ENCODE measurements at regions not wholly inside any gene's neighbourhood (a gene's known extent, or its start where the extent isn't known, plus 50 kb on each side); places are given as distances from the start of the nearest gene placed in this dataset.

DNA sequence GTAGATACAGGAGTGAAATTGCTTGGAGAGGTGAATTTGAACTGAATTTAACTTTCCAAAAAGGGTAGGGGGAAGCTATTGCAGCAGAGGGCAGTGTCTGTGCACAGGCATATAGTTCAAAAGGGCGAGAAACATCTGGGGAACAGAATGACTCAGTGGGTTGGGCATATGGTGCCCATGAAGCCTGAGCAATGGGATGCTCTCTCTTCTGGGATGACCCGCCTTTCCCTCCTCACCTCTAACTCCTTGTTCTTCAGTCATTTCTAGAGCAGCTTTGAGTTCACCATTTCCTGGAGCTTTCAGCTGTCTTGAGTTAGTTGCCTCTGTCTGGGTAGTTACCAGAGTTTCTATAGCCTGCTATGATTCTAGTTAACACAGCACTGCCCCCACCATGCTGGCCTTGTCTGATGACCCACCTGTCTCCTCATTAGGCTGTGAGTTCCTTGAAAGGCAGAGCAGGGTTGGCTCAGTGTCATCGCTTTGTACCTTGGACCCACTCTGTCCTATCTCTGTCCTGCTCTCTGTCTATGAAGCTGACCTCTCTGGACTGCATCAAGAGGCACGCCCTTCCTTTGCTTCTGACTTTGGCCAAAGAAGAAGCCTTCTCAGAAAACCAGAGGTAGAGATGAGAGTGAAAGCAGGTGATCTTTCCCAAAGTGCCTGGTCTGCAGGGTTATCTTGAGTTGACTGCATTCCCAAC, 299.6 kb upstream of the KLF4 start:
- intact Hi-C loops (cut with DNase I): no loop called here

DNA sequence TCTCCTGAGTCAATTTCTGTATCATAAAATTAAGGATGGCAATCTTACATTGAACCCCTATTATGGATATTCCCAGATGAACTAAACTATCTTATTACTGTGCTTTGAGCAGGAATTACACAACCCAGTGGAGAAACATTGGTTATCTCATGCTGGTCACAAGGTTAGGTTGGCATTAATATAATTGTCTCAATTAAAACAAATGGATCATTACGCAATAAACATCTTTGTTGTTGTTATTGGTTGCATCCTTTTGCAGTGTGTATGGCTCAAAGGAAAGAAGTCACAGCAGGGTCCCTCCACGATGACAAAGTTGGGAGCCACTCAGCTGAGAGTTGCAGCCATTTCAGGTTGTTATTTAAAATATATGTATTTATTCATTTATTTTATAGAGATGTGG, 297.0 kb upstream of the KLF4 start:
- Histone ChIP-seq H3K4me3 (no peak overlapping the region), H3K27me3 (ENCODE audit: low read depth) (no peaks in the 10 kb centered on the region), H3K36me3 (no peaks in the 10 kb centered on the region), H3K27ac (no peak overlapping the region), H3K9me3 (no peaks in the 10 kb centered on the region), H3K4me1 (peaks cover 9% of the 10 kb centered on the region)
- no peak for ATAC-seq
- DNase-seq: no peak
- intact Hi-C loops (cut with DNase I): no loop called here
- TF ChIP-seq, protein P1, sequence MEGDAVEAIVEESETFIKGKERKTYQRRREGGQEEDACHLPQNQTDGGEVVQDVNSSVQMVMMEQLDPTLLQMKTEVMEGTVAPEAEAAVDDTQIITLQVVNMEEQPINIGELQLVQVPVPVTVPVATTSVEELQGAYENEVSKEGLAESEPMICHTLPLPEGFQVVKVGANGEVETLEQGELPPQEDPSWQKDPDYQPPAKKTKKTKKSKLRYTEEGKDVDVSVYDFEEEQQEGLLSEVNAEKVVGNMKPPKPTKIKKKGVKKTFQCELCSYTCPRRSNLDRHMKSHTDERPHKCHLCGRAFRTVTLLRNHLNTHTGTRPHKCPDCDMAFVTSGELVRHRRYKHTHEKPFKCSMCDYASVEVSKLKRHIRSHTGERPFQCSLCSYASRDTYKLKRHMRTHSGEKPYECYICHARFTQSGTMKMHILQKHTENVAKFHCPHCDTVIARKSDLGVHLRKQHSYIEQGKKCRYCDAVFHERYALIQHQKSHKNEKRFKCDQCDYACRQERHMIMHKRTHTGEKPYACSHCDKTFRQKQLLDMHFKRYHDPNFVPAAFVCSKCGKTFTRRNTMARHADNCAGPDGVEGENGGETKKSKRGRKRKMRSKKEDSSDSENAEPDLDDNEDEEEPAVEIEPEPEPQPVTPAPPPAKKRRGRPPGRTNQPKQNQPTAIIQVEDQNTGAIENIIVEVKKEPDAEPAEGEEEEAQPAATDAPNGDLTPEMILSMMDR (IDR thresholded peaks at IDR 0.05): no peak

More for the DNA sequence above, 299.6 kb upstream of the KLF4 start:
- no peaks in the 10 kb centered on the region for H3K27me3 ChIP-seq (ENCODE audit: low read depth)
- peaks cover 8% of the 10 kb centered on the region for H3K4me1 ChIP-seq
- ATAC-seq: no peak
- DNase-seq: no peak
- H3K9me3 ChIP-seq: no peaks in the 10 kb centered on the region
- H3K4me3 ChIP-seq: no peak overlapping the region
- no peak overlapping the region for H3K27ac ChIP-seq
- TF ChIP-seq, protein P1 (IDR thresholded peaks at IDR 0.05): no peak
- no peaks in the 10 kb centered on the region for H3K36me3 ChIP-seq

DNA sequence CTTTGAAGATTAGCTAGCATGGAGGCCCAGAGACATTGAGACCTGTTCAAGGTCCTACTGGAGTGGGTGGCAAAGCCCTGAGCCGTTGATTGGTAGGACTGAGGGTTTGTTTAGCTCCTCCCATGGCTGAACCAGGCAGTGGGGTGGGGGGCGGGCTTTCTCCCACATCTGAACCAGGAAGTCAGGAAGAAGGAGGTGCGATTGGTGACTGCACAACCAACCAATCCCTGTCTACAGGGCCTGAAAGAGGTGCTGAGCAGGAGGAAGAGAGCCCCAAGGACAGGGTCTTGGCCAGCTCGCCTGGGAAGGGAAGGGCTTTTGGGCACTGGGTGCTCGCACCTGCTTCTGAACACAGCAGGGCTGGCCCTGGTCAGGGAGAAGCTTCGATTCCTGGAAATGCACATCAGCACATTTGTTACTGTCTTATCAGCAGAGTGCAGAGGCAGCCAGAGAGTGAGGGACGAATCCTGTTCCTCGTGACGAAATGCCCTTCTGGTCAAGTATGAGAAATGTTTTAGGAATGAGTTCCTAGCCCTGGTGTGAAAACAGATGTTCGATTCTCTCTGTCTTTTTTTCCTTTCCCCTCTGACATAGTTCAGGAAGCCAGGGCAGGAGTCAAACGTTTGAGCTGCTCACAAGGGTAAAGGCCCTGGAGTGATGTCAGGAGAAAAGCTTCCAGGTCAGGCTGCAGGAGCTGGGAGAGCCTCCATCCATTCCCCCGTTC, 294.8 kb upstream of the KLF4 start:
- Histone ChIP-seq H3K9me3 (no peaks in the 10 kb centered on the region), H3K4me1 (peaks cover 9% of the 10 kb centered on the region), H3K27me3 (ENCODE audit: low read depth) (no peaks in the 10 kb centered on the region), H3K36me3 (no peaks in the 10 kb centered on the region), H3K27ac (no peak overlapping the region), H3K4me3 (no peak overlapping the region)
- DNase-seq (no peak), ATAC-seq (peak; percentile 41 to 55)
- TF ChIP-seq, protein P1 (IDR thresholded peaks at IDR 0.05): no peak
- intact Hi-C loops (cut with DNase I): no loop called here

DNA sequence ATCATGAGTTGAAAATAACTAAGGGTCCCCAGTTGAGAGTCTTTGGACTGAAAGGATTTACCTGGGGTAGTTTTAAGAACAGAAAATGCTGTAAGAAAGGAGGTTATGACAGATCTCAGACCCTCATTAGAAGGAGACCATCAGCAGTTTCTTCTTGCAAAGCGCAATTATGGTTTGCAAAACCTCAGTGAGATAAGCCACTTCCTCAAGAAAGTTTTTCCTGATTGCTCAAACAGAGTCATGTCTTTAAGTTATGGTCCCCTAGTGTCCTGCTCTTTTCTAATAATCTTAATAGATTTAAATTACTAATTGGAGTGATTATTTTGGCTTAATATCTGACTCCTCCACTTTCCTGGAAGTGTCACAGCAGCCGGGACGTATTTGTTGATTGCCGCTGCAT, 293.2 kb upstream of the KLF4 start:
- intact Hi-C loops (cut with DNase I): no loop called here
- DNase-seq: no peak
- peaks cover 9% of the 10 kb centered on the region for H3K4me1 ChIP-seq
- H3K9me3 ChIP-seq: no peaks in the 10 kb centered on the region
- TF ChIP-seq, protein P1 (IDR thresholded peaks at IDR 0.05): no peak
- no peaks in the 10 kb centered on the region for H3K36me3 ChIP-seq
- no peak overlapping the region for H3K27ac ChIP-seq
- H3K4me3 ChIP-seq: no peak overlapping the region
- H3K27me3 ChIP-seq (ENCODE audit: low read depth): no peaks in the 10 kb centered on the region
- no peak for ATAC-seq

DNA sequence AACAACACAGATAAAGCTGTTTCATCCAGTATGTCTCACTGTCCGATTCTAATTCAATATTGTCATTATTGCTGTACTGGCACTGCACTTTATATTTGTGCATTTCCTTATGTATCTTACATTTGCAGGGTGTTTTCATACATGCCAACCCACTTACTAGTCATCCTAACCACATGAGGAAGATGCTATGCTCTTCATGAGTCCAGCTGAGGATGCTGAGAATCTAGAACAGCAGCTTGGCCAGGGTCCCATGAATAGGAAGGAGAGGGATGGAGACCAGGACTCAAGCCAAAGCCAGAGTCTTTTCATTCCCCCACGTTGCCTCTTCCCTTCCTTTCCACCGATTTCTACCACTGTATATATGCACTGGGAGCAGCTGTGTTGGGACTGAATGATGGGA, 292.8 kb upstream of the KLF4 start:
- DNase-seq (no peak), ATAC-seq (no peak)
- TF ChIP-seq, protein P1 (IDR thresholded peaks at IDR 0.05): no peak
- H3K27me3 ChIP-seq (ENCODE audit: low read depth): no peaks in the 10 kb centered on the region
- no peaks in the 10 kb centered on the region for H3K9me3 ChIP-seq
- no peak overlapping the region for H3K27ac ChIP-seq
- H3K4me3 ChIP-seq: no peak overlapping the region
- no peaks in the 10 kb centered on the region for H3K36me3 ChIP-seq
- intact Hi-C loops (cut with DNase I): no loop called here
- H3K4me1 ChIP-seq: peaks cover 9% of the 10 kb centered on the region

Measured in lower lobe of right lung (tissue), 2 donors.